GM10248 (cell line): ENCODE measurements at regions not wholly inside any gene's neighbourhood (a gene's known extent, or its start where the extent isn't known, plus 50 kb on each side); places are given as distances from the start of the nearest gene placed in this dataset.

ENCODE experiments used
- CTCF ChIA-PET: fragments of 300-600 bp; sonication (Branson Sonifier 250); formaldehyde crosslinking; extraction: SDS; loops from one replicate; lab custom pipeline; 2021; ENCODE audit warnings: antibody characterized with exemption; lab: Yijun Ruan, JAX
- POLR2A ChIA-PET: fragments of 350-650 bp; sonication (Branson Sonifier 250); formaldehyde crosslinking; extraction: SDS; loops from one replicate; lab custom pipeline; 2020; ENCODE audit warnings: antibody characterized with exemption; lab: Yijun Ruan, JAX
- DNase-seq: peaks from one replicate; pipeline ENCODE4 v3.0.0; 2012; ENCODE audit errors: extremely low spot score
- TF ChIP-seq, protein P1 (sequence below): IDR thresholded peaks from 2 replicates; pipeline ENCODE4 v1.5.1; 2012; ENCODE audit warnings: mild to moderate bottlenecking, low read depth; ENCODE audit errors: extremely low read depth, missing control alignments, control extremely low read depth

DNA sequence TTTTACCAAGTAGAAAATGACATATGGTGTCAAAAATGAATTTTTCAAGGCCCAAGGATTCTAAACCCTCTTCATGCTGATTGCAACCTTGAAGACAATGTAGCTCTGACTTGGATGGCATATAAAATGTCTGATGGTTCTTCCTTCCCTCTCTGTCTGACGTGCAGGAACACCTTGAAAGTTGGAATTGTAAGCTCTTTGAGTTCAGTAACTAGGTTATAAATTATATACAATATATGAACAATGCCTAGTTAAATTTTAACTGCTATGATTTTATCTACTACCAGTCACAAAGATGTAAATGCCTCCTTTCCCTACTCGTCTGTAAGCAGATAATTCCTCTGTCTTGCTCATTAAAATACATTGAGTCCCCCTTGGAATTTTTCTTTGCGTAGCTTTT is 89.5 kb upstream of the TMEM17 start:
- DNase-seq: no peak
- TF ChIP-seq, protein P1, sequence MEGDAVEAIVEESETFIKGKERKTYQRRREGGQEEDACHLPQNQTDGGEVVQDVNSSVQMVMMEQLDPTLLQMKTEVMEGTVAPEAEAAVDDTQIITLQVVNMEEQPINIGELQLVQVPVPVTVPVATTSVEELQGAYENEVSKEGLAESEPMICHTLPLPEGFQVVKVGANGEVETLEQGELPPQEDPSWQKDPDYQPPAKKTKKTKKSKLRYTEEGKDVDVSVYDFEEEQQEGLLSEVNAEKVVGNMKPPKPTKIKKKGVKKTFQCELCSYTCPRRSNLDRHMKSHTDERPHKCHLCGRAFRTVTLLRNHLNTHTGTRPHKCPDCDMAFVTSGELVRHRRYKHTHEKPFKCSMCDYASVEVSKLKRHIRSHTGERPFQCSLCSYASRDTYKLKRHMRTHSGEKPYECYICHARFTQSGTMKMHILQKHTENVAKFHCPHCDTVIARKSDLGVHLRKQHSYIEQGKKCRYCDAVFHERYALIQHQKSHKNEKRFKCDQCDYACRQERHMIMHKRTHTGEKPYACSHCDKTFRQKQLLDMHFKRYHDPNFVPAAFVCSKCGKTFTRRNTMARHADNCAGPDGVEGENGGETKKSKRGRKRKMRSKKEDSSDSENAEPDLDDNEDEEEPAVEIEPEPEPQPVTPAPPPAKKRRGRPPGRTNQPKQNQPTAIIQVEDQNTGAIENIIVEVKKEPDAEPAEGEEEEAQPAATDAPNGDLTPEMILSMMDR: no peak
- POLR2A ChIA-PET: no interaction called here
- CTCF ChIA-PET: interaction anchor here (0.8 to 1.3 kb wide), 2 partner anchors 16 to 33 kb away, joined by 3 to 4 read pairs; no protein-coding TSS in a partner anchor

DNA sequence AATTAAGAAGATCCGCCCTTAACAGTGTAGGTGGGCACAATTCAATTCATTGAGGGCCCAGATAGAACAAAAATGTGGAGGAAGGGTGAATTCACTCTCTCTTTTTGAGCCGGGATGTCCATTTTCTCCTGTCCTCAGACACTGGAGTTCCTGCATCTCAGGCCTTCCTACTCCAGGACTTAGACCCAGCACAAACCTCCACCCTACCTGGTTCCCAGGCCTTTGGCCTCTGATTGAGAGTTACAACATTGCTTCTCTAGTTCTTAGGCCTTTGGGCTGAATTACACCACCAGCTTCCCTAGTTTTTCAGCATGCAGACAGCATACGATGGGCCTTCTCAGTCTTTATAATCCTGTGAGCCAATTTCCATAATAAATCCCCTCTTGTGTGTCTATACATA is 87.8 kb upstream of the TMEM17 start:
- TF ChIP-seq, protein P1: no peak
- ChIA-PET CTCF (no interaction called here), POLR2A (no interaction called here)
- no peak for DNase-seq

DNA sequence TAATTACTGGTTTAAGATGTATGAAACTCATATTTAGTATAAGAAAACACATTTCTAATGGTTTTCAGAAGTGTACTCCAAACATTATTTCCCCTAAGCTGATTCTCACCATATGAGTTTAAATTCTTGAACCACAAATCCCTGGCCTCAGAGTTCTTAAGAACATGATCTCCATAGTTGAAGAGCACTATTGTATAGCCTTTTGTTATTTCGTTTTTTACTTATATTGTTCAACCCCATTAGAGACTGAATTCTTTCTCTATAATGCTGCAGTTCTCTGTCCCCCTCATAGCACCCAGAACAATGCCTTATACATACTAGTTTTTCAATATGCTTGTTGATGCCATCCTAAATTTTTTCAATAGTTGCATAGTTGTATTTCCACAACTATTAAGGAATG is 85.5 kb upstream of the TMEM17 start:
- POLR2A ChIA-PET: no interaction called here
- CTCF ChIA-PET: interaction anchor here (1.4 kb wide), 1 partner anchor 11 kb away, joined by 6 read pairs; no protein-coding TSS in a partner anchor
- TF ChIP-seq, protein P1: no peak

DNA sequence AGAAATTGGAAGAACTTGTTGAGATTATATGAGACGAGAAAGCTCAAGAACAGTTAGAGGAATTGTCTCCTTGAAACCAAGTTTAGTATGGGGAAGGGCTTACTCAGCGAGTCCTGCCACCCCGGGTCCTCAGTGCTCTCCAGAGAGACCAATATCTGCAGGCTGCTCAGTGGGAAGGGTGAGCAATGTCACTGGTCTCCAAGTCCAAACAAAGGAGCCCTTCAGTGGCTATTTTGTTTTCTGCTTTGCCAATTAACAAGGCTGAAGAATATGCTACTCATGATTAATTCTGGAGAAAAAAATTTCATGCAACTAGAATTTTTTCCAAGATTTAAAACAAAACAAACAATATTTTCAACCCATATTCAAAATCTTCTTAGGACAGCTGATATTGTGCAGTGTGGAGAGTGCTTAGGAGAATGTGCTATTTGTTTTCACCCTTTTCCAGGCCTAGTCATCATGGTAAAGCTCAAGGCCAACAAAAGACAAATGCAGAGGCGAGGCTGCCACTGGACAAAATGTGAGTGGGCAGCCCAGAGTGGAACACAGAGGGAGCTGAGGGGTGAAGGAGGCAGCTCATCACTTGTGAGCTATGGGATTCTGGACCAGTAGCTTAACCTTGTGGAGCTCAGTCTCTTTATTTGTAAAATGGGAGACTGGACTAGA is 83.8 kb upstream of the TMEM17 start:
- no peak for DNase-seq
- POLR2A ChIA-PET: no interaction called here
- TF ChIP-seq, protein P1: no peak
- CTCF ChIA-PET: interaction anchor here (1.3 to 1.5 kb wide), 2 partner anchors 13 to 113 kb away, joined by 3 to 5 read pairs; no protein-coding TSS in a partner anchor

More for the DNA sequence above, 85.5 kb upstream of the TMEM17 start:
- DNase-seq: no peak

DNA sequence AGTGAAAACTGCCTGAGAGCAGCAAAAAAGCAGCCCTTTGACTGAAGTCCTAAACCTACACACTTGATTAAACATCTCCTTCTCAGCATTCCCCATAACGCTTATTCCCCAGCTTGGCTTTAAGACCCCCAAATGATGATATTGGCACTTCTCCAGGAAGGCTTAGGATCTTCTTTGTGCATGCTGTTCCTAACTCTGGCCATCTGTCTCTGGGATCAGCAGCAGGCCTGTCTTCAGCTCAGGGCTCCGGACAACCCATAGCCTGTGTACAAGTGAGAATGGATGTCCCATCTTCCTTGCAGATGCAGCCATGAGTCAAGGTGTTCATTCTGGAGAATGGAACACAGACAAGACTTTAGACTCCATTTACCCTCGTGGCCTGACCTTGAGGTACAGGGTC is 81.6 kb upstream of the TMEM17 start:
- CTCF ChIA-PET: no interaction called here

DNA sequence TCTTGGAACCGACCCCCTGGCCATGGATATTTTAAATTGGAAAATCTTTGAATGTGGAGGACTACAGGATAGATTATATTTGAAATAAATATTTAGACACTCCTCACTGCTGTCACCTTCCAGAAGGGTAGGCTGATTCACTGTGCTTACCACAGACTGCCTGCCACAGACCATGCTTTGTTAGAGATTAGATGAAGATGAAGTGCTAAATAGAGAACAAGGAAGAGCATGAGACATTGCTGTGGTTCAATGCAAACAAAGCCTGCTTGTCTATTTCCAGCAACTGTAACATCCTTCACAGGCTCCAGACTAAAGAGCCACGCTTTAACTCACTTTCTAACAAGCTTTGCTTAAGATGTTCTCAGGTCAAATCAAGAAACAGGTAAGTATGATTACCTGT is 81.0 kb upstream of the TMEM17 start:
- DNase-seq: no peak
- CTCF ChIA-PET: interaction anchor here (1.1 to 1.2 kb wide), 2 partner anchors 14 to 19 kb away, joined by 3 read pairs; no protein-coding TSS in a partner anchor

More for the DNA sequence above, 81.6 kb upstream of the TMEM17 start:
- no peak for DNase-seq
- POLR2A ChIA-PET: no interaction called here
- TF ChIP-seq, protein P1: no peak

More for the DNA sequence above, 81.0 kb upstream of the TMEM17 start:
- TF ChIP-seq, protein P1: no peak
- POLR2A ChIA-PET: no interaction called here
